Activated CD4-positive, alpha-beta T cell treated with anti-CD3 and anti-CD28 coated beads, Interleukin-2, amount 10 ng/mL, durations not matched to agents 7 days and 5 days (primary cell): ENCODE measurements at regions not wholly inside any gene's neighbourhood (a gene's known extent, or its start where the extent isn't known, plus 50 kb on each side); places are given as distances from the start of the nearest gene placed in this dataset.
"Not testable (repeated sequence)": the region's sequence is repeated elsewhere in the genome, so short reads cannot be mapped to it uniquely, and the experiment has no call there.

Experiments used
- CTCF ChIA-PET: fragments of 350-600 bp; sonication (Branson Sonifier 250); formaldehyde crosslinking; loops from one replicate; lab custom pipeline; 2021; ENCODE audit warnings: antibody characterized with exemption; lab: Charles Lee
- POLR2A ChIA-PET: fragments of 350-600 bp; sonication (Branson Sonifier 250); formaldehyde crosslinking; loops from one replicate; lab custom pipeline; 2021; ENCODE audit warnings: antibody characterized with exemption; lab: Charles Lee
- DNase-seq: peaks from one replicate; pipeline ENCODE4 v3.0.0-alpha.2; 2020
- H3K27ac Mint-ChIP-seq: one replicate; pipeline ENCODE4 v1.8.0; 2021; ENCODE audit warnings: mild to moderate bottlenecking, moderate library complexity, mixed read lengths
- H3K27me3 Mint-ChIP-seq: one replicate; pipeline ENCODE4 v1.8.0; 2021; ENCODE audit warnings: mixed read lengths
- H3K36me3 Mint-ChIP-seq: one replicate; pipeline ENCODE4 v1.8.0; 2021; ENCODE audit warnings: low read depth, mixed read lengths
- H3K4me1 Mint-ChIP-seq: one replicate; pipeline ENCODE4 v1.8.0; 2021; ENCODE audit warnings: mixed read lengths
- H3K4me3 Mint-ChIP-seq: one replicate; pipeline ENCODE4 v1.8.0; 2021; ENCODE audit warnings: mild to moderate bottlenecking, moderate library complexity, mixed read lengths
- H3K9me3 Mint-ChIP-seq: one replicate; pipeline ENCODE4 v1.8.0; 2021; ENCODE audit warnings: mixed read lengths

GRCh38 chr12:131327521-131328488 lies 374.1 kb downstream of the ADGRD1 start:
- peak; percentile 5 for DNase-seq
- Mint-ChIP-seq H3K9me3 (no peaks in the 10 kb centered on the region), H3K36me3 (no peaks in the 10 kb centered on the region), H3K4me1 (no peaks in the 10 kb centered on the region), H3K27me3 (no peaks in the 10 kb centered on the region), H3K27ac (no peak overlapping the region), H3K4me3 (no peak overlapping the region)
- POLR2A ChIA-PET, result no interaction called here
- CTCF ChIA-PET, result no interaction called here

DNA sequence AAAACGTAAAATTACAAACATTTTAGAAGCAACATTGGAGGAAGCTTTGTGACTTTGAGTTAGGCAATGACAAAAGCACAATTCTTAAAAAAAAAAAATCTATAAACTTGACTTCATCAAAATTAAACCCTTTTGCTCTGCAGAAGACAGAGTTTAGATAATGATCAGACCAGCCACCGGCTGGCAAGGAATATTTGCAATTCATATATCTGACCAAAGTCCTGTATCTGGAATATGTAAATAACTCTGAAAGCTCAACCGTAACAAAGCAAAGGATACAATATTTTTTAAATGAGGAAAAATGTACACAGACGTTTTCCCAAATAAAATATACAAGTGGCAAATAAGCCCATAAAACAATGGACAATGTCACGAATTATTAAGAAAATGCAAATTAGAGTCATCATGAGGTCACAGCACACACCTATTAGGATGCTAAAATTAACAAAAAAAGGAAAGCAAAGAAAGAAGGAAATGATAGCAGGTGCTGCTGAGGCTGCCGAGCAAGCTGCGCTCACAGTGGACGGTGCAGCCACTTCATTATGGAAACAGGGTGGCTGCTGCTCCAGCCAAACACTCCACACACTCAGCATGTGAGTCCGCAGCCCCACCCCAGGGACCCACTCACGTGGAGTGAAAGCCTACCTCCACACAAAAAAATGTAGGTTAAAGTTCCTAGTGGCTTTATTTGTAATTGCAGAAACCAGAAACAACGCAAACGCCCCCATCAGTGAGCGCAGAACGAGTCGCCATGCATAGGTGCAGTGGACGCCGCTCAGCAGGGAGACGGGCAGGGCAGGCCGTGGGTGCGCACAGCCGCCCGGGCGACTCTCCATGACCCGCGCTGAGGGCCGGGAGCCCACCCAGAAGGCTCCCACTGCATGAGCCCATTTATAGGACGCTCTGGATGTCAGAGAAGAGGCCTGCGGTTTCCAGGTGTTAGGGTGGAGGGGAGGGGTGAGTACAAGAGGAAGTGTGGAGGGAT lies 375.4 kb downstream of the ADGRD1 start:
- H3K27ac Mint-ChIP-seq, POLR2A ChIA-PET, CTCF ChIA-PET, DNase-seq, H3K27me3 Mint-ChIP-seq, H3K4me3 Mint-ChIP-seq, H3K36me3 Mint-ChIP-seq, H3K9me3 Mint-ChIP-seq, H3K4me1 Mint-ChIP-seq: not testable (repeated sequence)

DNA sequence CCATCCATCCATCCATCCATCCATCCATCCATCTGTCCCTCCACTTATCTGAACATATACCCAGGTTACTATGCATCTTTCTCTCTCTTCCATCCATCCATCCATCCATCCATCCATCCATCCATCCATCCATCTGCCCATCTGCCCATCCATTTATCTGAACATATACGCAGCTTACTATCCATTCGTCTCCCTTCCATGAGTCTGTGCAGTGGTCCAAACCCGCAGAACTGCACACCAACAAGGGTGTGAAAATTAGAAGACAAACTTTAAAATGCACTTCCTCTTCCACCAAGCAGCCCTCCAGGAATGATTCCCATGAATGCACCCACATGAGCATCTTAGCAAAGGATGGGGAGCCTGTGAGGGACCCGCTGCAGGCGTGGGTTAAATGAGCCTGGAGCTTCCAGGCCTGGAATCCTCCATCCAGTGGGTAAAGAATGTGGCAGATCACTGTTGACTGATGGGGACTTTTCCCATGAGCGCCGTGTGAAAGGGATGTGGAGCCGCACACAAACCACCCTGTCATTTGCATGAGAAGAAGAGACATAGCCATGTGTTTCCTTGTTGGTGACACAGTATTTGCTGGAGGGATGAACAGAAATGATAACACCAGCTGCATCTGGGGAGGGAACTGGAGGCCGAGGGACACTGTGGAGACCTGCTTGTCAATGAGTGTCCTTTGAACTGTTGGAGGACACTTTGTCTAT lies 376.6 kb downstream of the ADGRD1 start:
- CTCF ChIA-PET, result no interaction called here
- no peak for DNase-seq
- Mint-ChIP-seq H3K27ac (no peak overlapping the region), H3K4me1 (no peaks in the 10 kb centered on the region), H3K9me3 (no peaks in the 10 kb centered on the region), H3K36me3 (no peaks in the 10 kb centered on the region), H3K27me3 (no peaks in the 10 kb centered on the region), H3K4me3 (no peak overlapping the region)
- POLR2A ChIA-PET, result no interaction called here

GRCh38 chr12:131331148-131331750 lies 377.5 kb downstream of the ADGRD1 start:
- Mint-ChIP-seq H3K27me3 (no peaks in the 10 kb centered on the region), H3K4me1 (no peaks in the 10 kb centered on the region), H3K27ac (no peak overlapping the region), H3K4me3 (no peak overlapping the region), H3K9me3 (no peaks in the 10 kb centered on the region), H3K36me3 (no peaks in the 10 kb centered on the region)
- ChIA-PET POLR2A (no interaction called here), CTCF (no interaction called here)
- DNase-seq, result no peak

GRCh38 chr12:131332224-131332623 lies 378.5 kb downstream of the ADGRD1 start:
- H3K9me3 Mint-ChIP-seq, result no peaks in the 10 kb centered on the region
- no peak overlapping the region for H3K27ac Mint-ChIP-seq
- H3K27me3 Mint-ChIP-seq, result no peaks in the 10 kb centered on the region
- no peak for DNase-seq
- H3K36me3 Mint-ChIP-seq, result no peaks in the 10 kb centered on the region
- POLR2A ChIA-PET, result no interaction called here
- no peaks in the 10 kb centered on the region for H3K4me1 Mint-ChIP-seq
- CTCF ChIA-PET, result no interaction called here
- H3K4me3 Mint-ChIP-seq, result no peak overlapping the region

GRCh38 chr12:131333136-131333535 lies 377.8 kb upstream of the SFSWAP start:
- ChIA-PET CTCF (no interaction called here), POLR2A (no interaction called here)
- no peaks in the 10 kb centered on the region for H3K27me3 Mint-ChIP-seq
- no peaks in the 10 kb centered on the region for H3K4me1 Mint-ChIP-seq
- H3K27ac Mint-ChIP-seq, result no peak overlapping the region
- no peak for DNase-seq
- no peaks in the 10 kb centered on the region for H3K36me3 Mint-ChIP-seq
- H3K4me3 Mint-ChIP-seq, result no peak overlapping the region
- H3K9me3 Mint-ChIP-seq, result no peaks in the 10 kb centered on the region

- POLR2A ChIA-PET, result no interaction called here
- H3K27ac Mint-ChIP-seq, result no peak overlapping the region
- no peaks in the 10 kb centered on the region for H3K36me3 Mint-ChIP-seq
- DNase-seq, result no peak
- no peaks in the 10 kb centered on the region for H3K9me3 Mint-ChIP-seq
- no peaks in the 10 kb centered on the region for H3K4me1 Mint-ChIP-seq
- CTCF ChIA-PET, result no interaction called here
- H3K27me3 Mint-ChIP-seq, result no peaks in the 10 kb centered on the region
- no peak overlapping the region for H3K4me3 Mint-ChIP-seq
Measured at GRCh38 chr12:131333621-131334440, 377.1 kb upstream of the SFSWAP start.

DNA sequence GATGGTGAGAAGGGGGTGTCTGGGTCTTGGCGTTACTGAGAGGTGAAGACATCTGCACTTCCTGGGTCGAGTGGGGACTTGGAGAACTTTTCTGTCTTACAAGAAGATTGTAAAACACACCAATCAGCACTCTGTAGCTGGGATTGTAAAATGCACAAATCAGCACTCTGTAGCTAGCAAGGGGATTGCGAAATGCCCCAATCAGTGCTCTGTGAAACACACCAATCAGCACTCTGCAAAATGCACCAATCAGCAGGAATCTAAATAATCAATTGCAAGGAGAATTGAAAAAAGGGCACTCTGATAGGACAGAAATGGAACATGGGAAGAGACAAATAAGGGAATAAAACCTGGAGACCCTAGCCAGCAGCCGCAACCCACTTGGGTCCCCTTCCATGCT lies 376.1 kb upstream of the SFSWAP start:
- ChIA-PET CTCF (no interaction called here), POLR2A (no interaction called here)
- no peaks in the 10 kb centered on the region for H3K27me3 Mint-ChIP-seq
- no peak overlapping the region for H3K27ac Mint-ChIP-seq
- H3K4me1 Mint-ChIP-seq, result no peaks in the 10 kb centered on the region
- H3K36me3 Mint-ChIP-seq, result no peaks in the 10 kb centered on the region
- no peak for DNase-seq
- H3K4me3 Mint-ChIP-seq, result no peak overlapping the region
- no peaks in the 10 kb centered on the region for H3K9me3 Mint-ChIP-seq

DNA sequence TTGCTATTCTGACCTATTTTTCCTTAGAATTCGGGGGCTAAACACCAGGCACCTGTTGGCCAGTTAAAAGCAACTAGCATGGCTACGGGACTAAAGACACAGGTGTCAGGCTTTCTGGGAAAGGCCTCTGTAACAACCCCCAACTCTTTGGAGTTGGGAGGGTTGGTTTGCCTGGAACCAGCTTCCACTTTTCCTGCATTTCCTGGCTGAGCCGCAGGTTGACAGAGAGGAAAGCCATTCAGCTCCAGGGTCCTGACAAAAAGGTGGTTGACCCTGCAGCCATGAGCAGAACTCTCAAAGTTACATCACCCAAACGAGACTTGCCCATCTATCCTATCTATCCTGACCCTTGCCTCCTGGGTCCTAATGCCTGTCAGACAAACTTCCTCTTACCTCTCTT lies 375.4 kb upstream of the SFSWAP start:
- ChIA-PET POLR2A (no interaction called here), CTCF (no interaction called here)
- Mint-ChIP-seq H3K4me3 (no peak overlapping the region), H3K9me3 (no peaks in the 10 kb centered on the region), H3K27ac (no peak overlapping the region), H3K27me3 (no peaks in the 10 kb centered on the region), H3K4me1 (no peaks in the 10 kb centered on the region), H3K36me3 (no peaks in the 10 kb centered on the region)
- DNase-seq, result peak; percentile 0

- H3K27ac Mint-ChIP-seq, CTCF ChIA-PET, H3K9me3 Mint-ChIP-seq, H3K4me3 Mint-ChIP-seq, H3K4me1 Mint-ChIP-seq, POLR2A ChIA-PET, H3K27me3 Mint-ChIP-seq, H3K36me3 Mint-ChIP-seq: not testable (repeated sequence)
- DNase-seq, result peak; percentile 1
Measured at GRCh38 chr12:131337861-131338260, 373.0 kb upstream of the SFSWAP start.

- DNase-seq, result no peak
- ChIA-PET POLR2A (no interaction called here), CTCF (no interaction called here)
- Mint-ChIP-seq H3K27ac (no peak overlapping the region), H3K36me3 (no peaks in the 10 kb centered on the region), H3K27me3 (no peaks in the 10 kb centered on the region), H3K4me3 (no peak overlapping the region), H3K9me3 (no peaks in the 10 kb centered on the region), H3K4me1 (no peaks in the 10 kb centered on the region)
Measured at GRCh38 chr12:131340616-131341210, 370.2 kb upstream of the SFSWAP start.
